Endothelial cell of umbilical vein (primary cell): ENCODE measurements at regions not wholly inside any gene's neighbourhood (a gene's known extent, or its start where the extent isn't known, plus 50 kb on each side); places are given as distances from the start of the nearest gene placed in this dataset.

Experiments used
- BruUV-seq: library from RNA; stranded (reverse); fragments of 400-500 nt; replicated peaks from 2 replicates; lab custom pipeline; 2021; lab: Mats Ljungman, UMichigan
- CTCF ChIA-PET: fragments of 300-600, 350-600 bp; sonication (Branson Sonifier 250); formaldehyde crosslinking; loops from one replicate; lab custom pipeline; 2021; ENCODE audit warnings: antibody characterized with exemption, inconsistent platforms; lab: Charles Lee
- POLR2A ChIA-PET: fragments of 300-600, 350-600 bp; sonication (Branson Sonifier 250); formaldehyde crosslinking; loops from one replicate; lab custom pipeline; 2021; ENCODE audit warnings: antibody characterized with exemption, inconsistent platforms; lab: Charles Lee
- DNase-seq: peaks from one replicate; pipeline ENCODE4 v3.0.0-alpha.2; 2011; ENCODE audit warnings: low read depth, low spot score
- FAIRE-seq: peaks from 2 replicates; lab custom pipeline; 2011; peaks lifted over from hg19 to GRCh38; lab: Jason Lieb, UNC
- H2AFZ ChIP-seq: 2 replicates; pipeline ENCODE4 v1.6.0; 2012; ENCODE audit warnings: low read depth, low read length, control low read depth, inconsistent platforms
- H3K27ac ChIP-seq: 2 replicates; pipeline ENCODE4 v1.5.1; 2011; ENCODE audit warnings: low read depth, mild to moderate bottlenecking, control low read depth, low read length, moderate library complexity; ENCODE audit not compliant: insufficient read depth
- H3K27me3 ChIP-seq, 2 experiments: 2 replicates each; pipeline versions ENCODE4 v1.6.0 to v1.6.1; 2011; ENCODE audit warnings: low read length in 2 of 2, mixed read lengths in 1 of 2; ENCODE audit not compliant: control insufficient read depth in 2 of 2, insufficient read depth in 2 of 2
- H3K36me3 ChIP-seq, 2 experiments: 2 replicates in 1 of 2; 3 replicates in 1 of 2; pipeline ENCODE4 v1.5.1; 2011; ENCODE audit warnings: low read length in 2 of 2, mild to moderate bottlenecking in 1 of 2, moderate library complexity in 1 of 2; ENCODE audit not compliant: control insufficient read depth in 2 of 2, insufficient read depth in 2 of 2; ENCODE audit errors: extremely low read depth in 1 of 2
- H3K4me1 ChIP-seq: 3 replicates; pipeline ENCODE4 v1.5.1; 2011; ENCODE audit warnings: mild to moderate bottlenecking, low read length; ENCODE audit not compliant: control insufficient read depth, insufficient read depth; ENCODE audit errors: extremely low read depth
- H3K4me2 ChIP-seq: 2 replicates; pipeline ENCODE4 v1.6.1; 2011; ENCODE audit warnings: low read length, control low read depth, mixed read lengths; ENCODE audit not compliant: insufficient read depth
- H3K4me3 ChIP-seq, 3 experiments: fragments of 200-600 bp in 1 of 3; sonication (generic), shearing (Covaris generic) in 1 of 3; replicated peaks in 1 of 3; 2 replicates each; pipeline ENCODE4 v1.5.1; 2011 to 2016; ENCODE audit warnings: control low read depth in 3 of 3, low read length in 3 of 3, mild to moderate bottlenecking in 2 of 3, inconsistent platforms in 1 of 3, low read depth in 1 of 3, moderate library complexity in 1 of 3; ENCODE audit not compliant: insufficient read depth in 1 of 3
- H3K79me2 ChIP-seq: 2 replicates; pipeline ENCODE4 v1.6.0; 2012; ENCODE audit warnings: low read length, inconsistent platforms; ENCODE audit not compliant: control insufficient read depth, insufficient read depth
- H3K9ac ChIP-seq: replicated peaks from 2 replicates; pipeline ENCODE3; 2011; ENCODE audit warnings: low read length, control low read depth; ENCODE audit not compliant: insufficient read depth; ENCODE audit errors: extremely low read depth
- H3K9me1 ChIP-seq: replicated peaks from 3 replicates; pipeline ENCODE4 v1.6.0; 2011; ENCODE audit warnings: mild to moderate bottlenecking, low read length; ENCODE audit not compliant: control insufficient read depth, insufficient read depth; ENCODE audit errors: extremely low read depth
- H3K9me3 ChIP-seq: replicated peaks from 2 replicates; pipeline ENCODE4 v1.5.1; 2012; ENCODE audit warnings: low read length, inconsistent platforms; ENCODE audit not compliant: control insufficient read depth, insufficient read depth
- H4K20me1 ChIP-seq: replicated peaks from 2 replicates; pipeline ENCODE3; 2011; ENCODE audit warnings: mild to moderate bottlenecking, low read length; ENCODE audit not compliant: control insufficient read depth, insufficient read depth; ENCODE audit errors: extremely low read depth
- CTCF ChIP-seq, 2 donors: IDR thresholded peaks; 1 replicate in 1 of 2; 2 replicates in 1 of 2; pipeline ENCODE4 v1.5.1; 2011; ENCODE audit warnings: low read length in 2 of 2, mild to moderate bottlenecking in 2 of 2, moderate library complexity in 2 of 2, control low read depth in 1 of 2, inconsistent platforms in 1 of 2, low read depth in 1 of 2; ENCODE audit not compliant: insufficient read depth in 1 of 2; ENCODE audit errors: extremely low read depth in 1 of 2
- EZH2 ChIP-seq: IDR thresholded peaks from 2 replicates; pipeline ENCODE4 v1.6.1; 2012; ENCODE audit warnings: borderline replicate concordance, low read depth, mild to moderate bottlenecking, moderate library complexity, low read length, inconsistent platforms; ENCODE audit not compliant: severe bottlenecking
- FOS ChIP-seq: IDR thresholded peaks from 2 replicates; pipeline ENCODE4 v1.6.1; 2011; ENCODE audit warnings: mild to moderate bottlenecking, low read length, moderate library complexity, borderline replicate concordance; ENCODE audit not compliant: insufficient read depth
- GATA2 ChIP-seq: IDR thresholded peaks from 2 replicates; pipeline ENCODE4 v1.7.0; 2011; ENCODE audit warnings: low read depth, mild to moderate bottlenecking, moderate library complexity, mixed read lengths, low read length; ENCODE audit not compliant: insufficient read length, insufficient read depth
- JUN ChIP-seq: IDR thresholded peaks from 2 replicates; pipeline ENCODE4 v1.6.1; 2011; ENCODE audit warnings: borderline replicate concordance, low read depth; ENCODE audit not compliant: insufficient read length, insufficient read depth
- MAX ChIP-seq: IDR thresholded peaks from 2 replicates; pipeline ENCODE4 v1.6.1; 2011; ENCODE audit not compliant: insufficient read depth, insufficient read length
- MYC ChIP-seq: IDR thresholded peaks from one replicate; pipeline ENCODE4 v1.6.1; 2011; ENCODE audit warnings: mild to moderate bottlenecking, low read depth, low read length
- POLR2A ChIP-seq: IDR thresholded peaks from 2 replicates; pipeline ENCODE4 v1.6.1; 2012; ENCODE audit warnings: low read depth, mild to moderate bottlenecking, control low read depth, low read length
- POLR2AphosphoS5 ChIP-seq: IDR thresholded peaks from 2 replicates; pipeline ENCODE4 v1.6.1; 2012; ENCODE audit warnings: low read depth, mild to moderate bottlenecking, control low read depth, low read length, moderate library complexity; ENCODE audit not compliant: insufficient read depth
- dilution Hi-C: fragments of 300-500 bp; cut with MboI; formaldehyde crosslinking; loops from one replicate; pipeline ENCODE4 v1.15.0; 2019; ENCODE audit warnings: low sequenced_read_pairs; ENCODE audit not compliant: extremely low pct_ligation_motif_present
- intact Hi-C: fragments of 100-400 bp; cut with micrococcal nuclease; formaldehyde crosslinking; loops from one replicate; pipeline ENCODE4 v1.10.0; 2022

- H3K27me3 ChIP-seq = no peaks in the 10 kb centered on the region
- dilution Hi-C loops (no loop called here), intact Hi-C loops (no loop called here)
- H3K4me1 ChIP-seq = no peaks in the 10 kb centered on the region
- no peaks in the 10 kb centered on the region for H3K9me1 ChIP-seq
- FAIRE-seq = no peak
- H2AFZ ChIP-seq = no peak overlapping the region
- ChIA-PET POLR2A (no interaction called here), CTCF (no interaction called here)
- H3K9ac ChIP-seq = no peak overlapping the region
- H3K36me3 ChIP-seq = no peaks in the 10 kb centered on the region
- no peaks in the 10 kb centered on the region for H3K79me2 ChIP-seq
- H3K9me3 ChIP-seq = peaks cover 24% of the 10 kb centered on the region
- no peak for TF ChIP-seq MAX
- TF ChIP-seq GATA2 = no peak
- H3K4me3 ChIP-seq = no peak overlapping the region
- no TSS peak for BruUV-seq
- no peak overlapping the region for H3K4me2 ChIP-seq
- no peaks in the 10 kb centered on the region for H4K20me1 ChIP-seq
- H3K27ac ChIP-seq = no peak overlapping the region
- no peak for DNase-seq
Observed at GRCh38 chr22:48391820-48392219, 1435.9 kb downstream of the BRD1 start.

DNA sequence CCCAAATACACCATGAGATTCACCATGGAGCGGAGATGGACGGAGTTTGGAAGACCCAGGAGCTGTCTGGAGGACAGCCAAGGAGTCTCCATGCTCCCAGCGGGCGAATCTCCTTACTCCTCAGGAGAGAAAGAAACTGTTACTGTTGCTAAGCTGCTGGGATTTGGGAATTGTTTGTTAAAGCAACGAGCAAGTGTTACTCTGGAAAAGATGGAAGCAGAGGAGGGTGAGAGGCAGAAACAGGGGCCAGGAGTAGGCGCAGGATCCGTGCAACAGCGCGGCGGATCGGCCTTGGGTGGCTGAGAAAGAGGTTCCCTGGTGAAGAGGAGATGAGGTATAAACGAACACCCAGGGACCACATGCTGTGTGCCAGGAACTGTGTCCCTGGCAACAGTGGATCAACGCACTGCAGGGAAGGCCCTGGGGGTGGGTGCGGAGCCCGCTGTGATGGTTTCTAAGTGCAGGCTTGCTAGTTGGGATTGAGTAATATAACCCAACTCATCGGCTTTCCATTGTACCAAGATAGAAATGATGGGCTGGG, 1436.4 kb downstream of the BRD1 start:
- Histone ChIP-seq H4K20me1 (no peaks in the 10 kb centered on the region), H3K27me3 (no peaks in the 10 kb centered on the region), H3K4me1 (no peaks in the 10 kb centered on the region), H3K27ac (no peak overlapping the region), H3K9me3 (peaks cover 24% of the 10 kb centered on the region), H3K4me3 (no peak overlapping the region), H2AFZ (no peak overlapping the region), H3K36me3 (no peaks in the 10 kb centered on the region), H3K79me2 (no peaks in the 10 kb centered on the region), H3K9ac (no peak overlapping the region), H3K9me1 (no peaks in the 10 kb centered on the region), H3K4me2 (no peak overlapping the region)
- ChIA-PET POLR2A (no interaction called here), CTCF (no interaction called here)
- FAIRE-seq = no peak
- TF ChIP-seq EZH2 (no peak), POLR2AphosphoS5 (no peak), GATA2 (no peak), MYC (no peak), FOS (no peak), MAX (no peak), POLR2A (no peak), CTCF (IDR thresholded peaks at IDR 0.05; ENCODE audit: extremely low read depth in 1 of 2, insufficient read depth in 1 of 2, low read depth in 1 of 2, low read length in 2 of 2) (no peak), JUN (no peak)
- no peak for DNase-seq
- no TSS peak for BruUV-seq
- dilution Hi-C loops = no loop called here
- intact Hi-C loops = no loop called here
